ENCODE measurements at regions not wholly inside any gene's neighbourhood (a gene's known extent, or its start where the extent isn't known, plus 50 kb on each side); places are given as distances from the start of the nearest gene placed in this dataset.

- intact Hi-C loops (cut with micrococcal nuclease) (no loop called here), dilution Hi-C loops (cut with HindIII; ENCODE audit: low sequenced_read_pairs, unreplicated experiment) (no loop called here), in situ Hi-C loops (cut with MboI; ENCODE audit: low sequenced_read_pairs) (no loop called here)
- no peaks in the 10 kb centered on the region for H3K79me1 ChIP-seq (ENCODE audit: low read depth in 1 of 2, low read length in 2 of 2)
- DNase-seq (no peak), ATAC-seq (ENCODE audit: low read depth) (no peak)
- ChIA-PET POLR2A (ENCODE audit: unreplicated experiment) (no interaction called here), CTCF (no interaction called here)
- H3K18ac ChIP-seq (ENCODE audit: low read depth, low read length) = no peak overlapping the region
- H3K9ac ChIP-seq (ENCODE audit: low read depth, low read length) = no peak overlapping the region
- no peak overlapping the region for H2BK15ac ChIP-seq (ENCODE audit: low read depth, low read length)
- no peaks in the 10 kb centered on the region for H3K4me1 ChIP-seq (ENCODE audit: control insufficient read depth, insufficient read depth, low read length)
- no peaks in the 10 kb centered on the region for H3K9me1 ChIP-seq (ENCODE audit: insufficient read depth, low read length)
- no peak overlapping the region for H3K4me2 ChIP-seq (ENCODE audit: low read depth, low read length)
- H2AK9ac ChIP-seq (replicated peaks; ENCODE audit: low read depth, low read length, poor library complexity) = no peak overlapping the region
- no CpG with 5 or more reads among the region's 1 CpG for WGBS, 2 experiments (ENCODE audit: extremely low coverage in 2 of 2, insufficient read length in 1 of 2)
- no peaks in the 10 kb centered on the region for H3K27me3 ChIP-seq (ENCODE audit: control insufficient read depth, insufficient read depth, low read length)
- no peak overlapping the region for H3K4ac ChIP-seq (ENCODE audit: low read depth, low read length)
- no peak overlapping the region for H4K91ac ChIP-seq (ENCODE audit: insufficient read depth, low read depth, low read length)
- no peaks in the 10 kb centered on the region for H4K20me1 ChIP-seq (ENCODE audit: insufficient read depth, low read length)
- H2BK20ac ChIP-seq (ENCODE audit: low read depth, low read length) = no peak overlapping the region
- H3K4me3 ChIP-seq (ENCODE audit: insufficient read depth, low read depth, low read length) = no peak overlapping the region
- no peak overlapping the region for H2BK5ac ChIP-seq (ENCODE audit: low read depth, low read length, poor library complexity, severe bottlenecking)
- no peak overlapping the region for H2AFZ ChIP-seq (replicated peaks; ENCODE audit: low read length, poor library complexity)
- no peak overlapping the region for H3K56ac ChIP-seq (ENCODE audit: extremely low read depth, insufficient read depth, low read length)
- no peak overlapping the region for H2AK5ac ChIP-seq (ENCODE audit: low read depth, low read length)
- TF ChIP-seq CTCF (conservative IDR thresholded peaks at IDR 0.05; ENCODE audit: low read depth, low read length) = no peak
- no peak for TF ChIP-seq CHD1 (IDR thresholded peaks at IDR 0.05; ENCODE audit: low read depth, low read length)
- TF ChIP-seq RAD21 (IDR thresholded peaks at IDR 0.05; ENCODE audit: low read length) = no peak
- TF ChIP-seq, protein P1, sequence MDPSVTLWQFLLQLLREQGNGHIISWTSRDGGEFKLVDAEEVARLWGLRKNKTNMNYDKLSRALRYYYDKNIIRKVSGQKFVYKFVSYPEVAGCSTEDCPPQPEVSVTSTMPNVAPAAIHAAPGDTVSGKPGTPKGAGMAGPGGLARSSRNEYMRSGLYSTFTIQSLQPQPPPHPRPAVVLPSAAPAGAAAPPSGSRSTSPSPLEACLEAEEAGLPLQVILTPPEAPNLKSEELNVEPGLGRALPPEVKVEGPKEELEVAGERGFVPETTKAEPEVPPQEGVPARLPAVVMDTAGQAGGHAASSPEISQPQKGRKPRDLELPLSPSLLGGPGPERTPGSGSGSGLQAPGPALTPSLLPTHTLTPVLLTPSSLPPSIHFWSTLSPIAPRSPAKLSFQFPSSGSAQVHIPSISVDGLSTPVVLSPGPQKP (IDR thresholded peaks at IDR 0.05; ENCODE audit: borderline replicate concordance, low read depth, low read length) = no peak
- no peak for TF ChIP-seq MXI1 (IDR thresholded peaks at IDR 0.05; ENCODE audit: borderline replicate concordance, low read depth, low read length)
- BruUV-seq (replicated peaks) = no TSS peak
- H4K8ac ChIP-seq (ENCODE audit: low read depth in 2 of 2, low read length in 2 of 2) = no peak overlapping the region
- no peak overlapping the region for H3K14ac ChIP-seq (replicated peaks; ENCODE audit: low read depth, low read length)
- H3K9me3 ChIP-seq (ENCODE audit: control insufficient read depth, insufficient read depth, low read length) = peaks cover 24% of the 10 kb centered on the region
- no peak overlapping the region for H4K5ac ChIP-seq (ENCODE audit: low read depth, low read length)
- no peak overlapping the region for H3K23ac ChIP-seq (ENCODE audit: low read depth, low read length)
- no peak overlapping the region for H3K27ac ChIP-seq (ENCODE audit: insufficient read depth, low read length)
- no peaks in the 10 kb centered on the region for H3K36me3 ChIP-seq (ENCODE audit: control insufficient read depth, insufficient read depth, low read length)
- no peak overlapping the region for H2BK120ac ChIP-seq (ENCODE audit: low read depth, low read length)
Measured at GRCh38 chr9:85416715-85417114, 325.0 kb downstream of the AGTPBP1 start.
